Vagina (tissue), 2 donors: ENCODE measurements at regions not wholly inside any gene's neighbourhood (a gene's known extent, or its start where the extent isn't known, plus 50 kb on each side); places are given as distances from the start of the nearest gene placed in this dataset.

Experiments
- DNase-seq, 2 donors: peaks; one replicate each; pipeline ENCODE4 v3.0.0-alpha.2; 2017; ENCODE audit errors: extremely low spot score in 2 of 2
- H3K27ac ChIP-seq: fragments of 200-600 bp; sonication (generic); one replicate; pipeline ENCODE4 v1.5.1; 2019
- H3K27me3 ChIP-seq: fragments of 200-600 bp; sonication (generic); one replicate; pipeline ENCODE4 v1.5.1; 2019
- H3K36me3 ChIP-seq, 2 donors: fragments of 200-600 bp; sonication (generic); one replicate each; pipeline ENCODE4 v1.5.1; 2017 to 2019
- H3K4me1 ChIP-seq: fragments of 200-600 bp; sonication (generic); one replicate; pipeline ENCODE4 v1.5.1; 2019
- H3K4me3 ChIP-seq, 2 donors: fragments of 200-600 bp; sonication (generic); 1 replicate in 1 of 2; 2 replicates in 1 of 2; pipeline ENCODE4 v1.5.1; 2016 to 2019
- H3K9me3 ChIP-seq: fragments of 200-600 bp; sonication (generic); one replicate; pipeline ENCODE4 v1.5.1; 2019
- CTCF ChIP-seq, 3 experiments: fragments of 450-650 bp in 2 of 3; fragments of 200-600 bp in 1 of 3; sonication (generic) in 1 of 3; IDR thresholded peaks; one replicate each; pipeline ENCODE4 v1.5.1; 2017 to 2019; ENCODE audit warnings: antibody characterized with exemption in 3 of 3, mild to moderate bottlenecking in 2 of 3, moderate library complexity in 2 of 3
- POLR2A ChIP-seq, 2 donors: fragments of 450-650 bp; IDR thresholded peaks; one replicate each; pipeline ENCODE4 v1.6.1; 2017; ENCODE audit warnings: antibody characterized with exemption in 2 of 2, mild to moderate bottlenecking in 2 of 2, moderate library complexity in 2 of 2
- POLR2AphosphoS5 ChIP-seq, 2 donors: sonication (generic); formaldehyde crosslinking; IDR thresholded peaks; one replicate each; pipeline ENCODE4 v1.9.0; 2017; ENCODE audit warnings: antibody characterized with exemption in 2 of 2, mild to moderate bottlenecking in 2 of 2, low read depth in 1 of 2; ENCODE audit not compliant: insufficient read depth in 1 of 2
- intact Hi-C: fragments of 100-400 bp; cut with DNase I; formaldehyde crosslinking; loops from one replicate; pipeline ENCODE4 v1.15.1; 2023

GRCh38 chr5:101590384-101590783 lies 687.3 kb upstream of the ST8SIA4 start:
- Histone ChIP-seq H3K36me3 (no peaks in the 10 kb centered on the region), H3K4me3 (no peak overlapping the region), H3K27me3 (no peaks in the 10 kb centered on the region), H3K27ac (no peak overlapping the region), H3K9me3 (no peaks in the 10 kb centered on the region), H3K4me1 (no peaks in the 10 kb centered on the region)
- DNase-seq, result no peak
- TF ChIP-seq CTCF (IDR thresholded peaks at IDR 0.05) (no peak), POLR2AphosphoS5 (IDR thresholded peaks at IDR 0.05; ENCODE audit: insufficient read depth in 1 of 2, low read depth in 1 of 2) (no peak), POLR2A (IDR thresholded peaks at IDR 0.05) (no peak)
- intact Hi-C loops, result no loop called here

- H3K9me3 ChIP-seq, result no peaks in the 10 kb centered on the region
- TF ChIP-seq CTCF (IDR thresholded peaks at IDR 0.05) (no peak), POLR2A (IDR thresholded peaks at IDR 0.05) (no peak), POLR2AphosphoS5 (IDR thresholded peaks at IDR 0.05; ENCODE audit: insufficient read depth in 1 of 2, low read depth in 1 of 2) (no peak)
- intact Hi-C loops, result no loop called here
Observed at GRCh38 chr5:101585366-101585765, 682.3 kb upstream of the ST8SIA4 start.

GRCh38 chr5:101580591-101580990 lies 677.5 kb upstream of the ST8SIA4 start:
- intact Hi-C loops, result no loop called here
- no peaks in the 10 kb centered on the region for H3K36me3 ChIP-seq
- no peaks in the 10 kb centered on the region for H3K27me3 ChIP-seq
- no peak for DNase-seq
- no peaks in the 10 kb centered on the region for H3K9me3 ChIP-seq
- no peak overlapping the region for H3K27ac ChIP-seq
- TF ChIP-seq POLR2A (IDR thresholded peaks at IDR 0.05) (no peak), POLR2AphosphoS5 (IDR thresholded peaks at IDR 0.05; ENCODE audit: insufficient read depth in 1 of 2, low read depth in 1 of 2) (no peak), CTCF (IDR thresholded peaks at IDR 0.05) (no peak)
- H3K4me1 ChIP-seq, result no peaks in the 10 kb centered on the region
- H3K4me3 ChIP-seq, result no peak overlapping the region

More at GRCh38 chr5:101585366-101585765, 682.3 kb upstream of the ST8SIA4 start:
- Histone ChIP-seq H3K4me1 (no peaks in the 10 kb centered on the region), H3K4me3 (no peak overlapping the region), H3K27me3 (no peaks in the 10 kb centered on the region), H3K36me3 (no peaks in the 10 kb centered on the region), H3K27ac (no peak overlapping the region)
- no peak for DNase-seq

GRCh38 chr5:101574017-101574416 lies 670.9 kb upstream of the ST8SIA4 start:
- intact Hi-C loops, result no loop called here
- DNase-seq, result no peak
- H3K4me3 ChIP-seq, result no peak overlapping the region
- no peaks in the 10 kb centered on the region for H3K4me1 ChIP-seq
- TF ChIP-seq CTCF (IDR thresholded peaks at IDR 0.05) (no peak), POLR2AphosphoS5 (IDR thresholded peaks at IDR 0.05; ENCODE audit: insufficient read depth in 1 of 2, low read depth in 1 of 2) (no peak), POLR2A (IDR thresholded peaks at IDR 0.05) (no peak)
- no peaks in the 10 kb centered on the region for H3K27me3 ChIP-seq
- H3K9me3 ChIP-seq, result no peaks in the 10 kb centered on the region
- no peak overlapping the region for H3K27ac ChIP-seq
- H3K36me3 ChIP-seq, result no peaks in the 10 kb centered on the region

GRCh38 chr5:101561018-101561417 lies 657.9 kb upstream of the ST8SIA4 start:
- TF ChIP-seq POLR2A (IDR thresholded peaks at IDR 0.05) (no peak), CTCF (IDR thresholded peaks at IDR 0.05) (no peak), POLR2AphosphoS5 (IDR thresholded peaks at IDR 0.05; ENCODE audit: insufficient read depth in 1 of 2, low read depth in 1 of 2) (no peak)
- intact Hi-C loops, result no loop called here
- no peaks in the 10 kb centered on the region for H3K27me3 ChIP-seq

More at GRCh38 chr5:101561018-101561417, 657.9 kb upstream of the ST8SIA4 start:
- no peaks in the 10 kb centered on the region for H3K4me1 ChIP-seq
- no peak overlapping the region for H3K4me3 ChIP-seq
- no peak for DNase-seq
- no peaks in the 10 kb centered on the region for H3K36me3 ChIP-seq
- no peak overlapping the region for H3K27ac ChIP-seq
- no peaks in the 10 kb centered on the region for H3K9me3 ChIP-seq
